Type B pancreatic cell (in vitro differentiated cells): ENCODE measurements at regions not wholly inside any gene's neighbourhood (a gene's known extent, or its start where the extent isn't known, plus 50 kb on each side); places are given as distances from the start of the nearest gene placed in this dataset.

Experiments used
- DNase-seq: peaks from one replicate; pipeline ENCODE4 v3.0.0; 2021; ENCODE audit warnings: mixed read lengths; ENCODE audit not compliant: unreplicated experiment; ENCODE audit errors: extremely low spot score
- H3K27ac Mint-ChIP-seq: 2 replicates; pipeline ENCODE4 v1.8.0; 2021; ENCODE audit warnings: mild to moderate bottlenecking, mixed read lengths
- H3K27me3 Mint-ChIP-seq: 2 replicates; pipeline ENCODE4 v1.8.0; 2021; ENCODE audit warnings: mixed read lengths
- H3K36me3 Mint-ChIP-seq: 2 replicates; pipeline ENCODE4 v1.8.0; 2021; ENCODE audit warnings: mixed read lengths
- H3K4me1 Mint-ChIP-seq: one replicate; pipeline ENCODE4 v1.8.0; 2021; ENCODE audit warnings: mixed read lengths; ENCODE audit not compliant: unreplicated experiment
- H3K4me3 Mint-ChIP-seq: 2 replicates; pipeline ENCODE4 v1.8.0; 2021; ENCODE audit warnings: mild to moderate bottlenecking, mixed read lengths
- H3K9me3 Mint-ChIP-seq: 2 replicates; pipeline ENCODE4 v1.8.0; 2021; ENCODE audit warnings: mixed read lengths
- TF ChIP-seq, protein P1 (sequence below): fragments of 200-600 bp; sonication (generic); conservative IDR thresholded peaks from 2 replicates; pipeline ENCODE4 v1.5.0; 2021; ENCODE audit warnings: antibody characterized with exemption, mild to moderate bottlenecking

DNA sequence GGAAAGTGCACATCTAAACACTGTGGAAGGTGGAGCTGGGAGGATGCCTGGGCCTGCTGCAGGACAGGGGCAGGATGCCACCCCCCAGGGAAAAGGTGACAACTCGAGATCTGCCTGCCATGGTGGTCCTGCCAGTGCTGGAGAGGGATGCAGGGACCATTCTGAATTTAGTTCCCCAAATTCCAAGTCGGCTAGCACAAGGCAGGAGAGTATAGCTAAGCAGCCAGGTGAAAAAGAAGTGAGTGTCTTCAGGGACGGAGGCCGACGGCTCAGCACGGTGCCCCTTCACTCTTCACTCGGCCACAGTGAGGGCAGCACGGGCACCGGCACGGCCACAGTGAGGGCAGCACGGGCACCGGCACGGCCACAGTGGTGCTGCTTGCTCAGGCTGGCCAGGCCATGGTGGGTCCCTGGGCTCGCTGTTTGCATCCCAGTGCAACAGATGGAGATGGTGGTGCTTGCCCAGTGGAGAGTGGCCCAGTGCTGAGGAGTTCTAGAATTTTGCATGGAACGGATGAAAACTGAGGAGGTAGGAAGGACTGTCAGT is 161.3 kb upstream of the SHH start:
- TF ChIP-seq, protein P1, sequence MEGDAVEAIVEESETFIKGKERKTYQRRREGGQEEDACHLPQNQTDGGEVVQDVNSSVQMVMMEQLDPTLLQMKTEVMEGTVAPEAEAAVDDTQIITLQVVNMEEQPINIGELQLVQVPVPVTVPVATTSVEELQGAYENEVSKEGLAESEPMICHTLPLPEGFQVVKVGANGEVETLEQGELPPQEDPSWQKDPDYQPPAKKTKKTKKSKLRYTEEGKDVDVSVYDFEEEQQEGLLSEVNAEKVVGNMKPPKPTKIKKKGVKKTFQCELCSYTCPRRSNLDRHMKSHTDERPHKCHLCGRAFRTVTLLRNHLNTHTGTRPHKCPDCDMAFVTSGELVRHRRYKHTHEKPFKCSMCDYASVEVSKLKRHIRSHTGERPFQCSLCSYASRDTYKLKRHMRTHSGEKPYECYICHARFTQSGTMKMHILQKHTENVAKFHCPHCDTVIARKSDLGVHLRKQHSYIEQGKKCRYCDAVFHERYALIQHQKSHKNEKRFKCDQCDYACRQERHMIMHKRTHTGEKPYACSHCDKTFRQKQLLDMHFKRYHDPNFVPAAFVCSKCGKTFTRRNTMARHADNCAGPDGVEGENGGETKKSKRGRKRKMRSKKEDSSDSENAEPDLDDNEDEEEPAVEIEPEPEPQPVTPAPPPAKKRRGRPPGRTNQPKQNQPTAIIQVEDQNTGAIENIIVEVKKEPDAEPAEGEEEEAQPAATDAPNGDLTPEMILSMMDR: no peak
- H3K9me3 Mint-ChIP-seq: no peaks in the 10 kb centered on the region
- H3K36me3 Mint-ChIP-seq: no peaks in the 10 kb centered on the region
- DNase-seq: peak; percentile 67
- no peak overlapping the region for H3K4me3 Mint-ChIP-seq
- H3K27me3 Mint-ChIP-seq: peaks cover 27% of the 10 kb centered on the region
- no peak overlapping the region for H3K27ac Mint-ChIP-seq
- no peaks in the 10 kb centered on the region for H3K4me1 Mint-ChIP-seq

- H3K36me3 Mint-ChIP-seq: no peaks in the 10 kb centered on the region
- no peak overlapping the region for H3K27ac Mint-ChIP-seq
- H3K27me3 Mint-ChIP-seq: peaks cover 20% of the 10 kb centered on the region
- H3K4me3 Mint-ChIP-seq: no peak overlapping the region
- peak; percentile 10 for DNase-seq
- no peaks in the 10 kb centered on the region for H3K9me3 Mint-ChIP-seq
- no peaks in the 10 kb centered on the region for H3K4me1 Mint-ChIP-seq
- TF ChIP-seq, protein P1: no peak
These were observed 160.6 kb upstream of the SHH start for GRCh38 chr7:155972651-155973390.

- Mint-ChIP-seq H3K9me3 (no peaks in the 10 kb centered on the region), H3K4me1 (no peaks in the 10 kb centered on the region), H3K27ac (no peak overlapping the region), H3K27me3 (peaks cover 20% of the 10 kb centered on the region), H3K4me3 (no peak overlapping the region), H3K36me3 (no peaks in the 10 kb centered on the region)
- TF ChIP-seq, protein P1: no peak
- DNase-seq: no peak
These were observed 160.0 kb upstream of the SHH start for GRCh38 chr7:155972247-155972646.

- TF ChIP-seq, protein P1: no peak
- H3K4me1 Mint-ChIP-seq: no peaks in the 10 kb centered on the region
- H3K36me3 Mint-ChIP-seq: no peaks in the 10 kb centered on the region
- no peak overlapping the region for H3K27ac Mint-ChIP-seq
- peaks cover 20% of the 10 kb centered on the region for H3K27me3 Mint-ChIP-seq
- H3K4me3 Mint-ChIP-seq: no peak overlapping the region
- no peak for DNase-seq
- H3K9me3 Mint-ChIP-seq: no peaks in the 10 kb centered on the region
These were observed 159.0 kb upstream of the SHH start for GRCh38 chr7:155971180-155971770.

DNA sequence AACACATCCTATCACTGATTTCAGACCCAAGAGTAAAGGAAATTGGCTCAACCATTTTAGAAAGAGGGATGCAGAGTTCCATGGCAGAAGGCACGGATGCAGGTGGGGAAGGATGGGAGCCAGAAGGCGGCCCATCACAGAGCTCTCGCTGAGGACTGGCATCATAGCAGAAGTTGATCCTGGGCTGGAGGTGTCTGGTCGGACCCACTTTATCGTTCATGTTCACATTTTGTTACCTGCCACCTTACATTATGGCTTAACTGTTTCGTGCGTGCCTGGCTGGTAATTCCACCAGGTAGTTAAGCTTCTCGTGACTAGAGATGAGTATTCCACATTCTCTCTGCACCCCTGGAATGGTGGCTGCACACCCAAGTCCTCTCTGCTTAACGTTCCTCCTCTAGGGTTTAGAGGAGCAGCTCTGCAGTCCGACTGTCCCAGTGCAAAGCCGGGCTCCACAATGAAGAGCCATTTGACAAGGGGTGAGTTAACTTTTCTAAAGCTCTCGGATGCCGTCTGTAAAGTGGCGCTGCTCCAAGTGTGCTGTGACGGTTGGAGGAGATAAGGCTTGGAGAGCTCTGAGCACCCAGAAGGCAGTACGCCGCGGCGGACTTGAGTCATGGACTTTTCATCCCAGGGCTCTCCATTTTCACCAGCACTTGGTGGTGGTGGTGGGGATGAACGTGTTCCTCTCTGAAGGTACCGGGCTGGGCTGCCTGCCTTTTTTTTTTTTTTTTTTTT is 157.1 kb upstream of the SHH start:
- Mint-ChIP-seq H3K9me3 (no peaks in the 10 kb centered on the region), H3K27me3 (peaks cover 9% of the 10 kb centered on the region), H3K4me1 (no peaks in the 10 kb centered on the region), H3K36me3 (no peaks in the 10 kb centered on the region), H3K27ac (no peak overlapping the region), H3K4me3 (no peak overlapping the region)
- TF ChIP-seq, protein P1: no peak
- DNase-seq: no peak
